GM19324 (cell line): ENCODE measurements at regions not wholly inside any gene's neighbourhood (a gene's known extent, or its start where the extent isn't known, plus 50 kb on each side); places are given as distances from the start of the nearest gene placed in this dataset.
"Not testable (repeated sequence)": the region's sequence is repeated elsewhere in the genome, so short reads cannot be mapped to it uniquely, and the experiment has no call there.

Source experiments
- ATAC-seq: cut with Tn5 transposase; IDR thresholded peaks from one replicate; pipeline ENCODE4 v1.9.1; 2021; ENCODE audit warnings: mild to moderate bottlenecking, moderate library complexity; ENCODE audit not compliant: unreplicated experiment, low FRiP score

- ATAC-seq, result no peak
These were observed 370.5 kb downstream of the JRKL start for GRCh38 chr11:96760306-96760705.

DNA sequence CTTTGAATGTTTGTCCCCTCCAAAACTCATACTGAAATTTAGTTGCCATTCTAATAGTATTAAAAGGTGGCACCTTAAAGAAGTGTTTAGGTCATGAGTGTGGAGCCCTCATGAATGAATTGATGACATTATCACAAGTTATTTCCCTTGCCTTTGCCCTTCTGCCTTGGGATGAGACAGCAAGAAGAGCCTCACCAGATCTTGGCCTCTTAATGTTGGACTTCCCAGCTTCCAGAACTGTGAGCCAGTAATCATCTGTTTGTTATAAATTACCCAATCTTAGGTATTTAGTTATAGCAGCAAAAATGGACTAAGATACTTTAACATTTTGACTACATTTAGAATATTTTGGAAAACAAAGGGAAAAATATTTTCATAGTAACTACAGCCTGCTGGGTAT, 371.0 kb downstream of the JRKL start:
- no peak for ATAC-seq

DNA sequence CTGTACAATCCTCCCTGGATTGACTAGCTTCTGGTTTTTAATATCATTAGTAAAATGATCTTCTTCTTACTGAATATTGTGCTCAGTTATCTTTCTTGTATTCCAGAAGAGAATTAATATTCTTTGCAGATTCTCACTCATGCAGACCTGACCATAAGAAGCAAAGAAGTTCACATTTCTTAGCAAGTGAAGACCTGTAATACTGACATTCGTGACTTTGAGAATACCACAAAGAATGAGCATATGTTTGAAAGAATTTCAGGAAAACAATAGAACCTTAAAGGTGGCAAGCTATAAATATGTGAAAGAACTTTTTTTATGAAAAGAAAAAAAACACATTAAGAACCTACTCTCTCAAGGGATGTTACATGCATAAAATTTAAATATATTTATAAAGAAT, 371.6 kb downstream of the JRKL start:
- no peak for ATAC-seq

- no peak for ATAC-seq
These were observed 373.4 kb downstream of the JRKL start for GRCh38 chr11:96763244-96763643.

GRCh38 chr11:96778272-96778671, 388.5 kb downstream of the JRKL start:
- no peak for ATAC-seq

DNA sequence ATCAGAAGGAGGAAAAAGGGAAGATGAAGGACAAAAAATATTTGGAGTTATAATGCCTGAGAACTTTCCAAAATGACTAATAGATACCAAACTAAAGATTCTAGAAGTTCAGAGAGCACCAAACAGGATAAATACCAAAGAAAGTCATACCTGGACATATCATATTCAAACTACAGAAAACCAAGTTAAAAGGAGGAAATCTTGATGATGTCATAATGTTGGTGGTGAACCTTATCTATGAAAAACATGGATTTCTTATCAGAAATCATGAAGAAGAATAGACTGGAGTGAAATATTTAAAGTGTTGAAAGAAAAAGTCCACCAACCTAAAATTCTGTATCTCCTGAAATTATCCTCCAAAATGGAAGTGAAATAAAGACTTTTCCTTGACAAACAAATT, 389.2 kb downstream of the JRKL start:
- ATAC-seq, result no peak

GRCh38 chr11:96781082-96781481, 391.3 kb downstream of the JRKL start:
- ATAC-seq, result no peak

DNA sequence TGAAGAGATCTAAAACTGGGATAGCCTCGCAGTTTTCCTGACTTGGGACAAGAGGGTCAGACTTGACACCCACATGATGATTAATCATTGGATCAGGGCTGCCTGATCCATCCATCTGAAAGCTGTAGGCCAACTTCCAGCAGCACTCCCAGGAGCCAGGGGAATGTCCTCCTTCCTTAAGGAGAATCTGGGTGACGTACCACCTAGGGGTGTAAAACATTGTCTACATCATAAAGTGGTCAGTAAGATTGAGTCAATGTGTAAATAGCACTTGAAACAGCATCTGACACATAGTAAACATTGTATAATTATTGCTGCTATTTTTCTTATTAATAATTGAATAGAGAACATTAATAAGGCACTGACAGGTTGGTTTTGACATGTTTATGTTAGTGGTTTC, 392.8 kb downstream of the JRKL start:
- no peak for ATAC-seq

DNA sequence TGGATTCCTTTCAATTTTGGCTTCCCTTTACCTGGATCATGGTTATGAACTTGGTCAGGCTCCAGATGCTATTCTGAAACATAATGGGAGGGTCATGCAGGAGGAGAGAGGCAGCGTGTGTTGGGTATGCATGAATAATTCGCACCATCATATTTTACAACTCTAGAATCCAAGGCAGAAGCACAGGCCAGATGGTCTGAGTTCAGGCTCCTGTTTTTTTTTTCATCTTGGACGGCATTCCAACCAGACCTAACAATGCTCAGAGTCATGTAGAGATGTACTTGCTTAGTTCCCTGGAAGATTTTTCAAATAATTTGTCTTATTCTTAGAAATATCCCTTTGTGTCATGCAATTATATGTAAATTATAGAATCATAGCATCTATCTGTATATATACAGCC, 393.5 kb downstream of the JRKL start:
- ATAC-seq, result no peak

- no peak for ATAC-seq
These were observed 395.3 kb downstream of the JRKL start for GRCh38 chr11:96785073-96785472.

DNA sequence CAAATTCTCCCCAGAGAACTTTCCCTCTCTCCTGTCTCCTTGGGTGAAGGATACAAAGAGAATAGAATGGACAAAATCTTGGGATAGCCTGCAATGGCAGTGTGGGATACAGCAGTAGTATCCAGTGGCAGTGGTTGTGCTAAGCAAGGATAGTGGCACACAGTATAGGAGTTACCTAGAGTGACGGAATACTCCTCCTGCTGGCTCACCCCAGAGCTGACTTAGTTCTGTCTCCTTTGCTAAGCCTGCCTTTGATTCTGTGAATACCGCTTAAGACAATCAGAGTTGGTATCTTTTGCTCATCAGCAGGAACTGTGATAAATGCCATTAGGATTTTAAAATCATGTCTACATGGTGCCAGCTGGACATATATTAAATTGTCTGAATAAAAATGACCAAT, 404.3 kb downstream of the JRKL start:
- no peak for ATAC-seq

DNA sequence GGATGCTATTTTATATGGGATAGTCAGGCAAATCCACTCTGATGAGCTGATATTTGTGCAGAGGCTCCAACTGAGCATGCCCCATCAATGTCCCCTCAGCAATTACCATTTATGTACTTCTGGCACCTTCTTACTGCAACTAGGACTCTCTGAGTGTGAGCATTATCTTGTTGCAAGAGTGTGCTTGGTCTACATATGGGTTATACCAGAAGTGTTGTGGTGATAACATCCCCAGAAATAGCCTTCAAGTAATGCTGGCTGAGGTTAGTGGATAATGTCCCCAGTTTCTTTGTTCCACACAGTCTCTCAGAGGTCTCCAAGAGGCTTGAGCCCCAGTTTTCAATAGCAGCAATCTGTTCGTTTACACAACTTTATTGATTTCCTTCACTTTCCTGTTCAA, 408.6 kb downstream of the JRKL start:
- no peak for ATAC-seq

GRCh38 chr11:96815236-96815635, 425.4 kb downstream of the JRKL start:
- no peak for ATAC-seq

GRCh38 chr11:96817482-96818399, 427.9 kb downstream of the JRKL start:
- no peak for ATAC-seq

GRCh38 chr11:96827164-96827563, 437.4 kb downstream of the JRKL start:
- no peak for ATAC-seq

- no peak for ATAC-seq
These were observed 452.0 kb downstream of the JRKL start for GRCh38 chr11:96841792-96842191.

- ATAC-seq, result no peak
These were observed 452.9 kb downstream of the JRKL start for GRCh38 chr11:96842731-96843130.

DNA sequence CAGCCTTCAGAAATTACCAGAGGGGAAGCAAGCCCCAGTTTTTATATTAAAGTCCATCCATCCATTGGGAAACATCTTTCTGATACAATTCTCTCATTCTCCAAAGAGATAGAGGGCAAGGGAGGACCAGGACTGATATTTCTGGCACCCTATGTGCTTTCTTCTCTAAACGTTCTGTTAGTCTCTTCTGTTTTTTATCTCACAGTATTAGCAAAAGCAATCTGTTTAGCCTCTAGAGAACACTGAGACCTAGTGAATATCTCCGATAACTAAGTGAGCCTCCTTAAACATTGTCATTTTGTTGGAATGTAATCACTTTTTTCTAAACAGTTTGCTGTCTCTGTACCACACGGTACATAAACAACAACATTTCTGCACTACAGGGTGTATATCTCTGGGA, 464.6 kb downstream of the JRKL start:
- no peak for ATAC-seq

GRCh38 chr11:96861722-96862121, 471.9 kb downstream of the JRKL start:
- not testable (repeated sequence) for ATAC-seq

DNA sequence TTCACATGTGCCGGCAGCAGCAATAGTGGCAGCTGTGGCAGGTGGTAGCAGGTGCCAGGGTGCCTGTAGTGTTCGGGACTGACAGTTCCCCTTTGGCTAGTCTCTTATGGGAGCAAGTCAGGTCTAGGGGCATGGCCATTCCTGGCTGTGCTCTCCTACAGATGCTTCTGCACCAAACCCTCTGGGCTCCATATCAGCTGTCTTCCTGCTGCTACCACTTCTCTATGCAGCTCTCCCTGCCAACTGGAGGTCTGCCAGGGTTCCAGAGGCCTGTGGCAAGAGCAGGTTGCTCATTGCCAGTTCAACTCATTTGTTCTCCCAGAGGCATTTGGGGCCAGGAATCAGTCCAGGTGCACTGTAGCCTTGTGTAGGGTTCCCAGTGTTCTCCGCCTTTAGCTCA, 473.7 kb downstream of the JRKL start:
- no peak for ATAC-seq

GRCh38 chr11:96865020-96865419, 475.2 kb downstream of the JRKL start:
- ATAC-seq, result no peak

- ATAC-seq, result no peak
These were observed 479.4 kb downstream of the JRKL start for GRCh38 chr11:96869207-96869606.
